EL (cell line): ENCODE measurements at regions not wholly inside any gene's neighbourhood (a gene's known extent, or its start where the extent isn't known, plus 50 kb on each side); places are given as distances from the start of the nearest gene placed in this dataset.

Source experiments
- DNase-seq: peaks from one replicate; pipeline ENCODE4 v3.0.0-alpha.2; 2016

DNA sequence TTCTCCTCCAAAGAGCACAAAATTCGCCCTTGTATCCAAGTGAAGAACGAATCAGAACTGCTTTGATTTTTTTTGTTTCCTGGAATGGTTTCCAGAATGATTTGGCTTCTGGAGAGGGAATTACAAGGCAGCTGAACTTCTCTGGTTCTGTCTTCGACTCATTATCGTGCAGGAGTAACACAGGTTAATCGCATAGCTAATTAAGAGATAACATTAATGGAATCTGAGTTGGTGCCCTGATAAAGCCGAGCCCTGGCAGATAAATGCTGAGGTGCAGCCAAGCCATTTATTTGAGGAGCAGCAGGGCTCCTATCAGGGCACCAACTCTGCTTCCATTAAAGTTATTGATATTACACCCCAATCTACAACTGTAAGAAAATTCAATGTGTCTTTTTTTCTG lies 433.7 kb downstream of the ZNF521 start:
- no peak for DNase-seq

DNA sequence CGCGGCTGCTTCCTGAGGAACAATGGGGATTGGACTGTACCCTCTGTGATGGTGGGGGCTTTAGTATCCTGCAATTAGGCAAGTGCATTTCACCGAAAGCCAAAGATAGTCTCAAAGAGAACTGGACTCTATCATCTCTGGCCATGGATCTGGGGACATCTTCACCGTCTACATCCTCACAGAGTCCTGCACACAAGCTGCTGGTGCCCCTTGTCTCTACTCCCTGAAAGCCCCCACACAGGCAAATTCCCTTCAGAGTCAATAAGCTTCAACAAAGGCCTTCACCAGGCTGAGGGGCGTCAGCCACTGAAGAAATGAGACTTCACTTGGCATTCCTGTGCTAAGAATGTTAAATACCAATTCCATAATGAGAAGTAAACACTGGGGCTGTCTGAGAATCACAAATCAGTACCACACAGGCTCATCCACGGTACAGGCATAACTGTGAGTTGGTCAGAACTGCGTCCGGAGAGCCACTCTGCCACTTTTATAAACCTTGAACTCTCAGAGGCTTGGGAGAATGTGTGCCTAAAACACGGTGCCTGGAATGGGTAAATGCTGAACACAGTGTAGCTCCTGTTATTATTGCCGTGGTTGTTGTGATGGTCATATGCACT lies 432.7 kb downstream of the ZNF521 start:
- DNase-seq, result no peak

DNA sequence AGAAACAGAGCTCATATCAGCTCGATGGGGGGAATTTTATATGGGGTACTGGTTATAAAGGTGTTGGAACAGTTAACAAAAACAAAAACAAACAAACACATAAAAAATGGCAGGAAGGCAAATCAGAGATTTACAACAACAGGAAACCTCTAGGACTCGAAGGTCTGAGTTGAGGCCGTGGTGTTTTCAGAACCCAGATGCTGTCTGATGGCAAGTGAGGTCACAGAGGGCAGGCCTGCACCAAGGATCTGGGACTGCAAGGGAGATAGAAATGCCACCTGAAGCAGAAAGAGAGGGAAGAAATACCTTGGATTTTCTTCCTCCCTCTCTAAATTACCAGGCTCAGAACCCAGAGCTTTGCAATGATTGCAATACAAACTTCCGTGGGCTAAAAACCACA lies 429.5 kb downstream of the ZNF521 start:
- DNase-seq, result no peak

DNA sequence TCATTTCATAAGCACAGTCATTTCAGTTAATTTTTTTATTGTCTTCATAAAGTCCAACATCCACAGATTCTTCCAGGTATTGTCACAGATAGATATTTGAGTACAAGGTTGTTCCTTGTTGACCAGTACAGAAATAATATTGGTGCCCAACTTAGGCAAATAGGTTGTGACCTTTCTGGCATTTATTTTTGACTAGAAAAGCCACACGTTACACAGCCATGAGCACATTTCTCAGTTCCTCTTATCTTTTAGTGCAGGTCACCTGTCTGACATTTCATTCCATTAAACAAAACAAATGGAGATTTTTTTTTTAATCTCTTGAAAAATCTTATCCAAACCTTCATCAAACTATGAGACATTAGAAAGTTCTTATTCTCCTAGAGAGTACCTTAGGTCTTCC lies 428.8 kb downstream of the ZNF521 start:
- no peak for DNase-seq

DNA sequence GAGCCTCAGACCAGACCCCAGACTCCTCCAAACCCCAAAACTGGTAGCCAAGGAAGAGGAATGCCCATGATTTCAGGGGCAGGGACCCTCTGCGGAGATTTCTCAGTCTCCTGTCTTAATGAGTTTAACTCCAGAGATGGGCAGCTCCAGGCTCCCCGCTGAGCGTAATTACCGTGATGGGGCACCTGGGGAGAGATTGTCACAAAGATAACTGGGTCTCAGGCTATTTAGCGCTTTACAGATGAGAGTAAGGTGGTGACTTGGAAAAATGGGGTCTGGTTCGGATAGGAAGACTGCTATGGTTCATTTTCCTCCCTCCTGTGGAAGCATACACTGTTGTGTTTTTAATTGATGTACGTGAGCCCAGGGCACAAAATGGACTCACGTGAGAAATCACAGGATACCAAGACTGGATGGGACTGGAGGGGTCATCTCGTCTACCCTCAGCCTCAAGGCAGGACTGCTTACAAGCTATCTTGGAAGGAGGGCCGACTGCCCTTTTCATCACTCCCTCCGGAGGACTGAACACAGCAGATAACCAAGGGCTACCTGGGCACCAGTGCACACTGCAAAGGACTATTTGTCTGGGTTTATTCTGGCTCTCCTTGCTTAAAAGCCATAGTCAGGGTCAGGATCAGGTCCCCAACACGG lies 427.8 kb downstream of the ZNF521 start:
- no peak for DNase-seq

DNA sequence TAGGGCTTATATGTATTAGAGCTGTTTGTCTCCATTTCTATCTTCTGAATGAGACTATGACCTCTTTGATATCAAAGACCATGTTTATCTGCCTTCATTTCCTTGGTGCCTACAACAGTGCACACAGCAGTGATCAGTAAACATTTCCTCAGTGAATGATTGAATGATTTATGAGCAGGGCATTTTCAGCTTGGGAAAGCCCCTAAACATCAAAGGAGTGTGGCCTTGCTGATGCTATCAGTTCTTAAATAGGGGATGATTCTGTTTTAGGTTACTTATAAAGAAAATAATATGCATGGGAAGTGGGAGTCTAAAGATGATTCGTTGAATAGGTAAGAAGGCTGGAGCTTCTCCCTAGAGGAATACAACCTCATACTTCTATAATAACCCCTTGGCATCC lies 425.3 kb downstream of the ZNF521 start:
- DNase-seq, result no peak

DNA sequence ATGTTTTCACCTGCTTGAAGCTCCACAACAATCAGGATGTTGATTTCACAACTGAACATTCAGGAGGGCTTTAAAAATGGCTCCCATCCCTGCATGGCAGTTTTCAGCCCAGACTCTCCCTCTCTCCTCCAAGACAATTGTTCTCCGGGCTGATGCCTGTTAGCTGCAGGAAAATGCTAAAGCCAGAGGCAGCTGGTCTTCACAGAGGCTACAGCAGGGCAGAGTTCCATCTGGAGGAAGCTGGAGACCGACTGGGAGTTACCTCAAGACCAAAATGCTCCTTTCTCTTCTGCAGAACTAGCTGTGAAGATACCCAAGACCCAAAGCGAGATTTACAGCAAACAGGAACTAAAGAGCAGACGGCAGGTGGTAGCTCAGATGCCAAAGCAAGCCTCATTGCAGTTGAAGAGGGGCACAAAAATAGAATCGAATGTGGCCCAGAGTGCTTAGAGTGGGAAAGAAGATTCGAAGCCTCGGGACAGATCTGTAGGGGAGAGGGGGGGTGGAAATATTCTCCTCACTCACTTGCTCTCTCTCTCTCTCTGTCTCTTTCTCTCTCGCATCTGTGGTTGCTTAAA lies 423.6 kb downstream of the ZNF521 start:
- no peak for DNase-seq

DNA sequence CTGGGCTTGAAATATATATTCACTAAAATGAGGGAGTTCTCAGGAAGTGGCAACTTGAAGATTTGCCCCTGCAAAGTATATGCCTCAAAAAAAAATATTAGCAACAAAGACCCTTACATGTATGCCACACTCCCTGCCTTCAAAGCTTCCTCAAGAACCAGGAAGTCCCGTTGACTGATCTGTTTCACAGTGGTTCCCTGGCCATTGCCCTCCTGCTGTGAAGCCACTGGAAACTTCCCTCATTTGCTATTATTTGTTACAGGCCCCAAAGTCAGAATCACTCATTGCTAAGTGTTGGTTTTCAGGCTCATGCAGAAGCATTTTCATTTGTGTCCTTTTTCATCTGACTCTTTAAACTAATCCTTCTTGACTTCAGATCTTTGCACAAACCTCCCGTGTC lies 421.5 kb downstream of the ZNF521 start:
- no peak for DNase-seq

DNA sequence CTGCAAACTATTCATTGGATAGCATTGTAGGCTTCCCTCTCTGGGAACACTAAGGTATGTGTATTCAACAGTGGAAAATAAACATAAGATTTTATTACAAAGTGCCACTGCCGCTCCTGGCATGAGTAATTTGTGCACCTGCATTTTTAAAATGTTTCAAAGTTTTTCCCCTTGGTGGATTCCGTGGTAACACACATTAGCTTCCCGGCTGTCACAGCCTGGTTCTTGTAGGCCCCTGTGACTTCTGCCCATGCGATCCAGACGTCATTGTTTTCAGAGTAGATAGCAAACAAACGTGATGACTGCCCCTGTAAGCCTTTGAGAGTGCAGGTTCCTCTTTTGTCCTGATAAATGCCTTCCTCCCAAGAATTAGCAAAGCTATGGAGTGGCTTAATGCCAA lies 421.0 kb downstream of the ZNF521 start:
- DNase-seq, result no peak

DNA sequence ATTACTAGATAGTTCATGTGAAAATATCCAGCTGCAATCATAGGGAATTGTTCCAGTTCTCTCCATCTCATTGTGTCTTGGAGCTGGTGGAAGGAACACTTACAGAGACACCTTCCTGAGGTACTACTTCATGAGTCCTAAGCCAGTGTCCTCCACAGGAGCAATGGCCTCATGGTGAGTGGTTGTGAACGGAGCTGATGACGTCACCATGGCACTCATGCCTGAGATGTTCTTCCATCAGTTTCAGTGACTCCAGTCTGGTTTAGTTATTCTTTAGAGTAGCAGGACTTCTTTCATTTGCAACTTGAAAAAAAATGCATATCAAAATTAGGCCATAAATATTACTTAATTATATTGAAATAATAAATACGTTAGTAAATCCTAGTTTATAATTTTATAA lies 418.6 kb downstream of the ZNF521 start:
- no peak for DNase-seq

DNA sequence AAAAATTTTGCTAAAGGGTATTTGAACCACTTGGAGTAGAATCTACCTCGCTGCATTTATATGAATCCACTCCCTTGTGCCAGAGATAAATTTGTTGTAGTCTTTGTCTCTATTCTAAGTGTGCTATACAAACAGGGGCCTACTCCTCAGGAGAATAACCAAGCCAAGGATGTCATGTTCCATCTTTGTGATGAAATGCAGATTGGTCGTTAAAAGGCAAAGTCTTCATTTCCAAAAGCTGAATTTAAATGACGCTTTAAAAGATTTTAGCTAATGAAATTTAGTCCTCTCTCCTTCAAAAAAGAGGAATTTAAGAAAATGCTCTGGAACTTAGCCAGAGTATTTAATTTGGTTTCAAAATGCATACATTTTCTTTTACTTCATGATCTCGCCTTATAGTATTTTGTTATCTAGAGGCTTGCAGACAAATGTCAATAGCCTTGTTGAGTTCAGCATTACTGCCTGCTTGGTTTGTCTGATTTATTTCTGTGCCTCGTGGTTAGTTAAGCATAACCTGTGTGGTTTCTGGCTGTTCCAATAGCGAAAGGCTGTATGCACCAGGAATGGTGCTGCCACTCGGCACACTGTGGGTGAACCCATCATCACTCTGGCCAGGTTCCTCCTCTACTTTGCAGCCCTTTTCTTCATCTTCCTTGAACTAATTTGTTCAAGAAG lies 417.6 kb downstream of the ZNF521 start:
- DNase-seq, result no peak

DNA sequence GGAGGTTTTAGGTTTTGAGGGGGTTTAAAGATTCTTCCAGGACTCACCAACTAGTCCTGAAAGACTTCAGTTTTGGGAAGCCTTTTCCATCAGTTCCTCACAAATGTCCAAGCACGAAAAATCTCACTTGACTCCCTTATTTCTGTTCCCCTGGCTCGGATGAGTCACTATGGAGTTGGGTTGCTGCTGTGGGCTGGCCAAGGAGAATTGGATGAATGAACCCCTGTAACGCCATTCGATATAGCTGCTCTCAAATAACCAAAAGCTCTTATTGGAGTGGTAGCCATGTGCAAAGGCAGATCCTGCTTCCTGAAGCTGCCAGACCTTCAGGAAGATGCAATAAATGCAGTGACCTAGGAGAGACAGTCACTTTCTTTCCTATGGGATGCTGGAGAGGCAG lies 417.0 kb downstream of the ZNF521 start:
- no peak for DNase-seq

DNA sequence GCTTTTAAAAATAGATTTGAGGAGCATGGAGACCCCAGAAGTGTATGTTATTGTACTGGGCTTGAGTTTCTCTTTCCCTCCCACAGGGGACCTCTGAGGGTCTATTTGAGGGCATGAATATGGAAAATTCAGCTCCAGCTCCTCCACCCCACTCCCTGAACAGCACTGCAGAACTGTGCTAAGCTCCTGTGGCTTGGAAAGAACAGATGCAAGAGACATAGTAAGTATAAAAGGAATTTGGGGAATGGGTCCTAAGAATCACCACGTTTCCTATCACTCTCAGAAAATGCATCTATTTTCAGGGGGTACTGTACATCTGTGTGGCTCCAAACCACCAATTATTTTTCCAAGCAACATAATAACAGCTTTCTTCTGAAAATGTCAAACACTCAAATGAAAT lies 416.1 kb downstream of the ZNF521 start:
- no peak for DNase-seq

DNA sequence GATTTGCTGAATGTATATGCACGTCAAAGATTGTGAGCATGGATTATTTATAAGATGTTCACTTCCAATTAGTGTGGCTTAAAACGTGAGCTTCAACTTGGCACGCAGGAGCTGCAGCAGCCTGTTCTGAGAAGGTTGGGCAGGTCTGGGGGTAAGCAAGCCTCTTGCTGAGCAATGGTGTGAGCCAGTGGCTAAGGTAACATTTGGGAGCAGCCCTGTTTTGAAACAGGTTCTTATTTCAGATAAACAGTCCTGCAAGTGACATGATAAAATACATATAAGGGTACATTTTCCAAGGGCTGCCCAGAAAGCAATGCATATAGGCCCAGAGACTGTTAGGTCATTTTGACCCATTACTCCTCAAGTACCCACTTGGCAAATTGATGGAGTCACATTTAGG lies 415.3 kb downstream of the ZNF521 start:
- DNase-seq, result no peak

DNA sequence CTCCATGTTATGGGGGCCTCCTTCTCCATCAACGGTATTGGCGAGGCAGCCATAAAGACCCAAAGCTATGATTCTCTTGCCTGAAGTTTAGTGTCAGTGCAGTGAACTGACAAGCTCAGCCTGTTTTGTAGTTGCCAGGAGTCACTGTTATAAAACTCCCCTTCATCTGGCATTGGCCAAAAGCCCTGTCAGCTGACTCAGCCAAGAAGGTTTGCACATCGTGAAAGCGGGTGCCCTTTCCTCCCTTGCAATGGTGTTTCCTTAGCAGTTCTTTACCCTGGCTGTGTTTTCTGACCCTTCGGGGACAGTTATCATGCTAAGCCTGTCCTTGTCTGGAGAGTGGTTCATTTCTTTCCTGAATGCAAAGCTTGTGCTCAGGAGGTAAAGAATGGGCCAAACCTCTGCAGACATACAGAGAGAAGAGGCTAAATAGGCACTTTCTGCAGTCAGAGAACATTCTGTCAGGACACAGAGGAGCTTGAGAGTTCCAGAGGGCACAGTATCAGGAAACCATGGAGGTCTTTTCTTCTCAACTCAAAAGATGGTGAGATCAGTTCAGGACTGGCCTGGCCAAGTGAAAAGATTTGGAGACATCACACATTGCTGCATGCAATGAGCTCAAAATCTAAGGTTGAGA lies 414.2 kb downstream of the ZNF521 start:
- no peak for DNase-seq

DNA sequence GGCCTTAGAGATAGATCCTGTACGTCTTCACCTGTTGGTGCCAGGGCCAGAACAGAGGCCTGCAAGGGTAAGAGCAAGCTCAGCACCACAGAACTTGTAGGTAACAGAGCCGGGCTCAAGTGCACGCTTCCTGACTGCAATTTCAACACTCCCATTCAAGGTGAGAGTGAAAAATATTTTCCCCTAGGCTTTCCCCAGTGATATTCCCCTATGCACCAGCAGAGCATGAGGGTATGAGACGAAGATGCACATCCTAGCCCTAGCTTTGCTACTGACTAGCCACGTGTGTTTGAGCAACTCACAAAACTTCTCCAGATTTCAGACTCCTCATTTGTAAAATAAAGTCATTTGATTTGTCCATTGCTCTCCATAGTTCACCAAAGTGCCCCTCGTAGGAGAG lies 411.6 kb downstream of the ZNF521 start:
- no peak for DNase-seq

DNA sequence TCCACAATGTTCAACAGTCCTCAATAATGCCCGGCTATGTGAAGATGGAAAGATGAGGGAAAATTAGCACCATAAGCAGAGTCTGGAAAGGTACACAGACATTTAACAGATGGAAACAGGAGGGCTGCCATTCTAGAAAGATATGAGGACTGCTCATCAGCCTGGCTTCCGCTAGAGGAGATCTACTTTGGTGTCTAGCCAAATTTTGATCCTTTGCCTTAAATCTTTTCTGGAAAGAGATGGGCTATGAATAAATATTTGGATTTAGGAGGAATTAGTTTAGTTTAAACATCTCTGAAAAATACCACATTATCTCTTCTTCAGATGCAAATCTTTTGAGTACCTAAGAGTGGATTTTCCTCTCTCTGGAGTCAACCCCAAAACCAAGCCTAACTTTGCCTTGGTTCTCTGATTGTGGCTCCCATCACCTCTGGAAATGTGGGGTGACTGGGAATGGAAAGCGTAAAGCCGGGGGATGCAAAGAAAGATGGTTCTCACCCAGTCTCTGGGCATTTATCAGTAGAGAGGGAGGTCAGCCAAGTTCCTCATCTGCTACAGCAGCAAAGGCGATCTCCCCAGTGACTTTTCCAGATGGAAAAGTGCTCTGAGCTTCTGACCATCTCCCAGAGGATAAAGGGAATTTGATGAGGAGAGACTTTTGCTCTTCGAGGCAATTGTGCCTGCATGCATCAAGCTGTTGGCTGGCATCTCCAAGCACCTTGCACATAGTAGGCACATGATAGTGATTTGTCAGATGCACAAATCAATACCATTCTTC lies 410.6 kb downstream of the ZNF521 start:
- no peak for DNase-seq

DNA sequence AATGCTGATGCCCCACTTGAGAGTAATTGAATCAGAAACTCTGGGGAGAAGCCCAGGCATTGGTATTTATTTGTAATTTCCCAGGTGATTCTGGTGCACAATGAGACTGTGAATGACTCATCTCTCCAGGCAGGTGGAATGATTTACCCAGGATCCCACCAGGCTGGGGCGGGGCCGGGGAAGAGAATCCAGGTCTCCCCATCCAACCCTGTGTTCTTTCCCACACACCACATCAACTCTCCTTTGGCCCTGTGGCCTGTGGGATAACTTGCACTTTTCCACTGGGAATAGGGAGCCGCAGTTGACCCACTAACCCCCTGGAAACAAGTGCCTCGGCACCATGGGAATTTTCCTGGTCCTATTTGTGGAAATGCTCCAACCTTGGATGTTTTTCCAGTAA lies 409.8 kb downstream of the ZNF521 start:
- no peak for DNase-seq

DNA sequence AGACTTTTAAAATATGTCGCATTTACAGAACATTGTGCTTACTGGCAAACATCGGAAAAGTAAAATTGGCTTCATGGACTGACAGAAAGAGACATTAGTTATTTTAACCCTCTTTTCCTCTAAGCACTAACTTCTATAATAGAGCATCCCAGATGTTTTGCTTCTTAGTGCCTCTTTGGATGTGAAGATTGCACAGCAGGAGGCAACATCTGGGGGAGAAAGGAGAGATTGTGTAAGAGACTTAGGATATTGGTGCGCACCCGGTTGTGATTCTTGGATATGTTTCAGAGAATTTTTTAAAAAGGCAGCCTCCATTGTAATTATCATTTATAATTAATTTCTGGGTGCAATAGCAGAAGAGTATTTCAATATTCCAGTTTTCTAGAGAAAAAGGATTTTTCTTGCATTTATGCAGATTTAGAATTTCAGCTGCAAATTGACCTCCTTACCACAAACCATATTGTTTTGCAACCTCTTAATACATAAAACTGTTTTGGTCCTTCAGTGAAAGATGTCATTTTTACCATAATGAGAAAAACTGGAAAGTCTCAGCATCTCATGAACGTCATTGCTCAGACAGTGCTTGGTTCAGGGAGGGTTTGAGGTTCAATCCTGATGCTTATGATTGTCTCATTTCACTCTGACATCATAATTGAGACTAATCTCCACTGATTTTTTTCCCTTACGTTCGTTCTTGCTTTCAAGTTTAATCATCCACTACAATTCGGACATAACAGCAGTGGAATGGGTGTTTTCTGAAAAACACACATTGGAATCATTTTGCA lies 404.3 kb downstream of the ZNF521 start:
- no peak for DNase-seq

DNA sequence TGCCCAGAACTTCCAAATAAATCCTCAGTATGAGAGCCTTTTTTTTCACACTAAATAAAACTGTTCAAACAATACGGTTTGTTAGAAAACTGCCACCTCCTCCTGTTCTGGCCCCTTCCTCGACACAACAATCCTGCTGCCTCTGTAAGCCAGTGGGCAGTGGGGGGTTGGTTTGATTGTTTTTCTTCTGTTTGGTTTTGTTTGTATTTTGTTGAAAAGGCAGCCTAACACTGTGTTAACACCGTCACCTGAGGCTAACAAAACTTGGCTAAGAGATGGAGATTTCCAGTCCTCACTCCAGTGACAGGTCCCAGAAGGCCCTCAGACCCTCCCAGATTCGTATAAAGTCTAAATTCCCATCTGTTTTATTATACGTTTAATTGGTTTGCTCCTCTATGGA lies 402.1 kb downstream of the ZNF521 start:
- no peak for DNase-seq

DNA sequence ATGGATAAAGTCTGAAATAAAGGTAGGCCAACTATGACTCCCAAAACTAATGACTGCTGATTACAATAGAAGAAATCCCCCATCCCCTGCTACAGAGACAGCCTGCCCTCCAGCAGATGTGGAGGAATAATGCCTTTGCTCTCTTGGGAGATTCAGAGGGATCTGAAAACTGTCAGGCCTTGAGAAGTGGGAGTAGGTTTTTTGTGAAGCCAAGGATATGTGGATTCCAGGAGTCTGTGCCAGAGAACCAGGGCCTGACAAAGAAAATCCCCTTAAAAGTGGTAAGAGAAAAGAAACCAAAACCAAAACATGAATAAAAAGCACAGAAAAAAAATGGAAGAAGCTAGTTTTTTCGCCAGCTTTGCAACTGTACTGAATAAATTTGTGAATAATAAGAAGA lies 397.6 kb downstream of the ZNF521 start:
- DNase-seq, result no peak

DNA sequence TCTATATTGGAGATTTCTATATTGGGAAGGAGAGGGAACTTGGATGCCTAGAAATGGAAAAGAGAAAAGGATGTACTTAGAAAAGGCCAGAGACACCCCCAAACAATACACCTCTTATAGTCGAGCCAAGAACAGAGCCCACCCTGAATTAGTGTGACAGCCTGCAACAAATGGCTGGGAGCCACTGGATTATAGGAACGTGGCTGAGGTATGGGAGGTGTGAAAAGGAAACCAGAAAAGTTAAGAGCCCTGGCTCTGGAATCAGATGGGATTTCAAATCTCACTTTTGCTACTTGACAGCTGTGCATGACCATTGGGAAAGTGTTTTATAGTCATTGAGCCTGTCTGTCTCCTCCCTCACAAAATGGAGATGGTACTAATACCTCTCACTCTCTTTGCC lies 394.0 kb downstream of the ZNF521 start:
- no peak for DNase-seq
